ENCODE measurements at regions not wholly inside any gene's neighbourhood (a gene's known extent, or its start where the extent isn't known, plus 50 kb on each side); places are given as distances from the start of the nearest gene placed in this dataset.

DNA sequence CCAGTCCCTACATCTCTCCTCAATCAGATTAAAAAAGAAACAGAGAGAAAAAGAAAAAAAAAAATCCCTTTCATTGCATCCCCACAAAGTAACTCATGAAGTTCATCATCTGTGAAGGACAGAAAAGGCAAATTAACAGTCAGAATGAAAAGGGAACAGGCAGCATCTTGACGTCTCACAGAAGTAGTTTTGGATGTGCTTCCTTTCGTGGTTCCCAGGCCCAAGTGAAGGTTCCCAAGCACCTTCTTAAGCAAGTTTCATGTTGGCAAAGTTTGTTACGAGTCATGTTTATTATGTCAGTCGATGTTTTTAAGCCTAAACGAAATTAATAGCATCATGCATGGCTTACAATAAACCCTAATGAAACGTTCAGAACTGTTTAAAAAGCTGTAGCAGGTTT, 475.2 kb downstream of the SETD4 start:
- no peak for DNase-seq (ENCODE audit: low read depth, low spot score)
- TF ChIP-seq, protein P1, sequence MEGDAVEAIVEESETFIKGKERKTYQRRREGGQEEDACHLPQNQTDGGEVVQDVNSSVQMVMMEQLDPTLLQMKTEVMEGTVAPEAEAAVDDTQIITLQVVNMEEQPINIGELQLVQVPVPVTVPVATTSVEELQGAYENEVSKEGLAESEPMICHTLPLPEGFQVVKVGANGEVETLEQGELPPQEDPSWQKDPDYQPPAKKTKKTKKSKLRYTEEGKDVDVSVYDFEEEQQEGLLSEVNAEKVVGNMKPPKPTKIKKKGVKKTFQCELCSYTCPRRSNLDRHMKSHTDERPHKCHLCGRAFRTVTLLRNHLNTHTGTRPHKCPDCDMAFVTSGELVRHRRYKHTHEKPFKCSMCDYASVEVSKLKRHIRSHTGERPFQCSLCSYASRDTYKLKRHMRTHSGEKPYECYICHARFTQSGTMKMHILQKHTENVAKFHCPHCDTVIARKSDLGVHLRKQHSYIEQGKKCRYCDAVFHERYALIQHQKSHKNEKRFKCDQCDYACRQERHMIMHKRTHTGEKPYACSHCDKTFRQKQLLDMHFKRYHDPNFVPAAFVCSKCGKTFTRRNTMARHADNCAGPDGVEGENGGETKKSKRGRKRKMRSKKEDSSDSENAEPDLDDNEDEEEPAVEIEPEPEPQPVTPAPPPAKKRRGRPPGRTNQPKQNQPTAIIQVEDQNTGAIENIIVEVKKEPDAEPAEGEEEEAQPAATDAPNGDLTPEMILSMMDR (IDR thresholded peaks at IDR 0.05; ENCODE audit: low read depth, low read length) = no peak
- in situ Hi-C loops (cut with HindIII; ENCODE audit: low sequenced_read_pairs) = no loop called here
- no peak overlapping the region for H3K4me3 ChIP-seq (ENCODE audit: low read depth, low read length)

DNA sequence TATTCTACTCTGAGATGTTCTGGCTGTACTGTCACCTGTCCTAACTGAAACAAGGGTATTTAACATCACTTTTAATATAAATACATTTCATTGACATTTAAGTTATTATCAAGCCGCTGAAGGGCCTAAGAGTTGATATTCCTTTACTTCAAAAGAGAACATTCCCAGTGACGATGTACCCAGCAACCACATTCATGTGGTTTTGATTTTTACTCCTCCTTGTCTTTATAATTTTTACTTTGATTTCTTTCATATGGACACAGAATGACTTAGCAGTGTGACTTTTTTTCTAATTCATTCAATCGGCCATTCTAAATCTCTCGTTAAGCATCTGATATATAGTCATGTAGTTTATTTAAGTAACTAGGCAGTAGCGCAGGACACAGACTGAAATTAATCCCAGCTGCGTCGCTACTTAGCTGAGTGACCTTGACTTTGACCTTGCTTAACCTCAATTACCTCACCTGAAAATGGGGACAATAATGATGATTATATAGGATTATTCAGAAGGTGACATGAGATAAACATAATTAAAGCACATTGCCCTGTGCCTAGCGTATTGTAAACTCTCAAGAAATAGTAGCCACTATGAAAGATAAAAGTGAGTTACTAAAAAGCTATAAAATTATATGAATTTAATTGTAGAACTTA, 476.6 kb downstream of the SETD4 start:
- in situ Hi-C loops (cut with HindIII; ENCODE audit: low sequenced_read_pairs) = no loop called here
- no peak overlapping the region for H3K4me3 ChIP-seq (ENCODE audit: low read depth, low read length)
- DNase-seq (ENCODE audit: low read depth, low spot score) = no peak
- TF ChIP-seq, protein P1 (IDR thresholded peaks at IDR 0.05; ENCODE audit: low read depth, low read length) = no peak

DNA sequence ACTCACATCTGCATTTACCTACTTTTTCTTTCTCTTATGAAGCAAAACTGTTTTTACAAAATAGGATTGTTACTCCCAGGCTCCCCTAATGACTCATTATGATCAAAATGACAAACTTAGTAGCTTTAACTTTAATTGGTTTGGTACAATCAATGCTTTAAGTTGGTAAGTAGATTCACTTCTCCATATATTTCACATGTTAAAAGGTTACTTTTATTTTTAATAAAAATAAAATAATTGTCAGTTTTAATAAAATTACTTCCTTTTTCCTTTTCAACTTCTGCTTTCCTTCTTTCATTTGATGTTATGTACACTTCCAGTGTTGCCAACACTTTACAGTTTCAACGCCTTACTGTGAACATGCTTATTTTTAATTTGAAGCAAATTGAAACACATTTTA, 477.6 kb downstream of the SETD4 start:
- no peak overlapping the region for H3K4me3 ChIP-seq (ENCODE audit: low read depth, low read length)
- in situ Hi-C loops (cut with HindIII; ENCODE audit: low sequenced_read_pairs) = no loop called here
- no peak for DNase-seq (ENCODE audit: low read depth, low spot score)
- TF ChIP-seq, protein P1 (IDR thresholded peaks at IDR 0.05; ENCODE audit: low read depth, low read length) = no peak

DNA sequence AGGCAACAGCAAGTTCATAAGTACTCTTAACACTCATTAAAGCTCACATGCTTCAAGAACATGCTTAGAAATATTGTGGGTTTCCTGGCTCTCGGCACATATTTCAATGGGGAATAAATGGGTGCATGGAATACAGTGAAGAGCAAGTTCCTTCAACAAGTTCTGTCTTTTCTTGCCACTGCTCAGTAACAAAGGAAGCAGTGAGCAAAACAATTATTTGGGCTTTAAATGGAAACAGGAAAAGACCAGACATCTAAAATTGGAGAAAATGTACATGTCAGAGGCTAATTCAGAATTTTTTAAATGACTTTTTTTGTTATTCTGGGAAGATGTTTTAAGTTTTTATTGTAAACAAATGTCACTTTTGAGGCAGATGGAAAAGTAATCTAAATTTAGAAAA, 478.7 kb downstream of the SETD4 start:
- H3K4me3 ChIP-seq (ENCODE audit: low read depth, low read length) = no peak overlapping the region
- DNase-seq (ENCODE audit: low read depth, low spot score) = no peak
- in situ Hi-C loops (cut with HindIII; ENCODE audit: low sequenced_read_pairs) = no loop called here
- TF ChIP-seq, protein P1 (IDR thresholded peaks at IDR 0.05; ENCODE audit: low read depth, low read length) = no peak

DNA sequence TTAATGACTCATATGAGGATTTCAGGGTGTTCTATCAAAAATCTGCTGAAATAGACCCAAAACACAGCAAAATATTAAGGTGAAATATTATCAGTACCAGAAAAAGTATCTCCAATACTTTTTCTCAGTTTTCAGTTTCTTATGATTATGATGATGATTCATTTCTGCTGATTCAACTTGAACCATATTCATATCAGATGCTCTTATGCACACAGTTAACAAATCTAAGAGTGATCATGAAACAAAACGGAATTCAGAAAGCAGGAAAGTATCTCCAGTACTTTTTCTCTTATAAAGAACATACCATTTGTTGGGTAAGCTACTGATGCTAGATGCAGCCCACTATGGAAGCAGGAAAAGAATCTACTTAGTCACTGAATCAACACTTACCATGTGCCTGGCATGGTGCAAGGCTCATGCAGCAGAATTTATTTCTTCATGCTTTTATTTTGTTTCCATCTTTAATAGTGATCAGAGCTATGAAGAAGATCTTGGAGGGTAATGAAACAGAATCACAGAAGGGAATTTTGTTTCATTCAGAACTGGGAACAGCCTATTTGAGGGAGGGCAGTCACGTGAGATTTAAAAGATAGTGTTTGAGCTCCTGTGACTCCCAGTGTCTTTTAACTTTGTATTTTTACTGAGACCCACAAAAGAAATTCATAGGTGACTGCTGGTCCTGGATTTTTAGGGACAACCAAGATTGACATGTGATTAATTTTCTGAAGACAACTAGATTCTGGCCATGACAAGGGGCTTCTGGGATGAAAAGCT, 480.6 kb downstream of the SETD4 start:
- no peak overlapping the region for H3K4me3 ChIP-seq (ENCODE audit: low read depth, low read length)
- no peak for DNase-seq (ENCODE audit: low read depth, low spot score)

DNA sequence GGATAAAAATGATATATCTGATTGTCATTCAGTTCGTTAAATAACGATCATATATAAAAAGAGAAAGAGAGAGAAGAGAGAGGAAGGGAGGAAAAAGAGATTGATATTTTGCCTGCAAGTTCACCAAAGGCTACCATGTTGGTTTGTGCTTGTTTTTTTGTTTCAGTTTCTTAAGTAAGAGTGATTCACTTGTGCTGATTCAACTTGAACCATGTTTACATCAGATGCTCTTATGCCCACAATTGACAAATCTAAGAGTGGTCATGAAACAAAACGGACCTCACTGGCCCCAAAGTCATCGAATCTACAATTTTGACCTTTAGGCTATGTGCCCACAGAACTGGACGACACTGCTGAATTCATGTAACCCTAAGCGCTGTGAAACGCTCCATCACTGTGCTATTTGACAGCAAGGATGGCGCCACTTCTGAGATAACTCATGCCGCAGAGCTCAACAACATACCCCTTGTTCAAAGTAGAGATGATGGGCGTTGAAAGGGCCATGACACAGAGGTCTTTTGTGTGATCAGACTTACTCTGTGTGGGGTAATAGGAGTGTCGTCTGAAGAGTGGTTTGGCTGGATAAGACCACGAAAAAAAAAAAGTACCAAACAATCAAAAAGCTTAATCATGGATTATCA, 481.4 kb downstream of the SETD4 start:
- in situ Hi-C loops (cut with HindIII; ENCODE audit: low sequenced_read_pairs) = no loop called here
- TF ChIP-seq, protein P1 (IDR thresholded peaks at IDR 0.05; ENCODE audit: low read depth, low read length) = no peak
- H3K4me3 ChIP-seq (ENCODE audit: low read depth, low read length) = no peak overlapping the region
- peak; percentile 47 for DNase-seq (ENCODE audit: low read depth, low spot score)

More for the DNA sequence above, 480.6 kb downstream of the SETD4 start:
- TF ChIP-seq, protein P1 (IDR thresholded peaks at IDR 0.05; ENCODE audit: low read depth, low read length) = no peak
- in situ Hi-C loops (cut with HindIII; ENCODE audit: low sequenced_read_pairs) = no loop called here
